Skin of body (tissue), 1 donor: ENCODE measurements at regions not wholly inside any gene's neighbourhood (a gene's known extent, or its start where the extent isn't known, plus 50 kb on each side); places are given as distances from the start of the nearest gene placed in this dataset.
A peak's percentile ranks its signal among the peaks of the same experiment; 100 is the strongest.

Source experiments
- DNase-seq: peaks from one replicate; lab custom pipeline; 2025; lab: John Stamatoyannopoulos, UW

DNA sequence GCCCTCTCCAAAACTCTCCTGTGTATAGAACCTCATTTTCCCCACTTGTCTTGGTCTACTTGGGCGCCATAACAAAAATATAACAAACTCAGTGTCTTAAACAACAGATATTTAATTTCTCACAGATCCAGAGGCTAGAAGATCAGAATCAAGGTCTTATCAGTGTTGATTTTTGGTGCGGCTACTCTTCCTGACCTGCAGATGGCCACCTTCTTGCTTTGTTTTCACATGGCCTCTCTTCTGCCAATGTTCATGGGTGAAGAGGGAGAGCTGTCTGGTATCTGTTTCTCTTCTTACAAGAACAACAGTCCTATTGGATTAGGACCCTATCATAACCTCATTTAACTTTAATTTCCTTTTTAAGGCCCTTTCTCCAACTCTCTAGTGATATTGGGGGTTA, 177.3 kb downstream of the PABPC4L start:
- DNase-seq = no peak

DNA sequence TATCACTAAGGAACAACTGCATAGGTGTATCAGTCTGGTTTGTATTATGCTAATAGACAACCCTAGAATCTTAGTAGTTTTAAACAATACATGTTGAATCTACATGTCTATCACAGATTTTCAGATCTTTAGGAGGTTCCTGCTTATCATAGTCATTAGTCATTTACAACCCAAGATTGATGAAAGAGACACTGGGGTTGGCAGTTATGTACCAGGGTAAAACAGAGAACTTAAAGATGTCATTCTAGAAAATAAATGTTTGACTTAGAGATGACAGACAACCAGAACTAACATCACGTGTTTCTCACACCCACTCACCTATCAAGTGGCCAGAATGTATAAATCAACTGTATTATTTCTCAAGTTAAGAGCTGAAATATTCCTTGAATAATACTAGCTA, 181.9 kb downstream of the PABPC4L start:
- no peak for DNase-seq

GRCh38 chr4:134018846-134019245, 182.7 kb downstream of the PABPC4L start:
- peak; percentile 4 for DNase-seq

DNA sequence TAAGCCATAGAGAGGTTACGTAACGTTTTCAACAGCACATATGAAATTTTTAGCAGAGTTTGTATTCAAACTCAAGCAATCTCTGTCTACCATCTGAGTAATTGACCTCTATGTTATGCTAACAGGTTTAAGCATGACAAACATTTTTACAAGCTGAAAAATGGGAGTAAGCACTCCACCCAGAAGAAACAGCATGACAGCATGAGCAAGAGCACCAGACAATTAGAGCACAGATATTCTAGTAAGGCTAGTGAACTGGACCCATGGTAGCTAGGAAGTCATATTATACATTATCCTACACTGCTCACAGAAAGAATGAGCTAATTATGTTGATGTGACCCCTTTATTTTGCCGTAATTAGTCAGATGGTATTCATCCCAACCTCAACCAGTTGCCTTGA, 200.5 kb downstream of the PABPC4L start:
- no peak for DNase-seq

DNA sequence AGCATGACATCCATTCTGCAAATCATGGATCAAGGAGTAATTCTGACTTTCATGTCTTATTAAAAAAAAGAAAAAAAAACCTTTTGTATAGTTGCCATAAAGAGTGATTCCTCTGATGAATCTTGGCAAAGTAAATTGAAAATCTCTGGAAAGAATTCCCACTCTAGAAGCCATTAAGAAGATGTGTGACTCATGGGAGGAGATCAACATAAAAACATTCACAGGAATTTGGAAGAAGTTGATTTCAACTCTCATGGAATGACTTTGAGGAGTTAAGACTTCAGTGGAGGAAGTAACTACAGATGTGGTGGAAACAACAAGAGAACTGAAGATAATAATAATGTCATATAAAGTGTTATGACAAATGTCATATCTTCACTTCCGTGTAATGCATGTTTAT, 204.2 kb downstream of the PABPC4L start:
- DNase-seq = no peak

DNA sequence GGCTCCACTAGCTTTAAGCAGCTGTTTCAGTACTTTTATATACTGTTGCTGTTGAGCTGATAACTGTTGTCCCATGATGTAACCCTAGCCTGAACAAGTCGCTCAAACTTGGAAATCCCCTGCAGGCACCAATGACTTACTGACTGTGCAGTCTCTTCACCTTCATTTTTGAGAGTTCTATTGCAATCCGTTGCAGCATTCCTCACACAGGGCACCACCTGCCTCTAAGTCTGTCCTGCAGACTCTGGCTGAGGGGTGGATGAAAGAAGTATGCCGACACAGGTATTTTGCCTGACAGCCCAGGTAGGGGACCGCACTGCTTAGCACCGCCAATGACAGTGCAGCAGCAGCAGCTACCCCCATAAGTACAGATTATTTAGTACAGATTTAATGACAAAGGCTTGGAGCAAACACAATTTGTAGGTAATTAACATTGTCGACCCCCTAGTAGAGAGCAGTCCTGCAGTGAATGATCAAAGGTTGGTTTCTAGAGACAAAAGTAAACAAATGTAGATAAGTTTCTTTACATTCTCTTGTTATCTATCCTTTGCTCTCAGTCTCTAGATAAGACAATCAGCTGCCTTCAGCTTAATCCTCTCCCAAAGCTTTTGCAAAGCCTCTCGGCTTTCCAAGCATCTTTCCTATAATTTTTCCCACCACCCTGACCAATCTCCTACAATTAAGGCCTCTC, 205.0 kb downstream of the PABPC4L start:
- no peak for DNase-seq

GRCh38 chr4:133995243-133995960, 206.2 kb downstream of the PABPC4L start:
- no peak for DNase-seq

DNA sequence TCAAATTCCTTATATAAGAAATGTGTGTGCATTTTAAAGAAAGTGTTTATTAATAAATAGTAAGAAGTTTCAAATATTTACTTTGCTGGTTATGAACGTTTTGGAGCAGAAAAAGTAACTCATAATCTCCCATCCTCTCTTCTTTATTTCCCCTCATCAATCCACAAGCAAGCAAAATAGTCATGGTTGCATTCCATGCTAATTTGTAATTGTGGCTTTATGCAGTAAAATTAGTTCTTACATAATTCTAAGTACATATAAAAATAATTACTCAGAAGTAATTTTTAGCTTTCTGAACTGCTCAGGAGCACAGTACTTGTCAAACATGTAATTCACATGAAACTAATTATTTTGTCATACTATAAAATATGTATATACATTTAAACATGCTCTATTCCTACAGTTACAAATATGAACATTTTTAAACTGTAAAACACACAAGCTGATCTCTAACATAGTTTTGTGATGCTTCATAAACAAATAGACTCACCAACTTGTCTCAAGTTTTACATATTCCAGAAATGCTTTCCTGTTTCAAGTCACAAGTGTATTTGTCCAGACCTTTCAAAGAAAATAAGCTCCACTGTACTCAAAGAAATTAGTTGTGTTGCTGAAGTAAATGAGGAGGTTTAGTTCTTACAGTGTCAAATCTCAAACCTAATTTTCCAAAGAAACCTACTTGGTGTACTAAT, 218.9 kb downstream of the PABPC4L start:
- peak; percentile 0 for DNase-seq

- DNase-seq = no peak
Observed at GRCh38 chr4:133981327-133981726, 220.3 kb downstream of the PABPC4L start.

- no peak for DNase-seq
Observed at GRCh38 chr4:133972586-133972985, 229.0 kb downstream of the PABPC4L start.

DNA sequence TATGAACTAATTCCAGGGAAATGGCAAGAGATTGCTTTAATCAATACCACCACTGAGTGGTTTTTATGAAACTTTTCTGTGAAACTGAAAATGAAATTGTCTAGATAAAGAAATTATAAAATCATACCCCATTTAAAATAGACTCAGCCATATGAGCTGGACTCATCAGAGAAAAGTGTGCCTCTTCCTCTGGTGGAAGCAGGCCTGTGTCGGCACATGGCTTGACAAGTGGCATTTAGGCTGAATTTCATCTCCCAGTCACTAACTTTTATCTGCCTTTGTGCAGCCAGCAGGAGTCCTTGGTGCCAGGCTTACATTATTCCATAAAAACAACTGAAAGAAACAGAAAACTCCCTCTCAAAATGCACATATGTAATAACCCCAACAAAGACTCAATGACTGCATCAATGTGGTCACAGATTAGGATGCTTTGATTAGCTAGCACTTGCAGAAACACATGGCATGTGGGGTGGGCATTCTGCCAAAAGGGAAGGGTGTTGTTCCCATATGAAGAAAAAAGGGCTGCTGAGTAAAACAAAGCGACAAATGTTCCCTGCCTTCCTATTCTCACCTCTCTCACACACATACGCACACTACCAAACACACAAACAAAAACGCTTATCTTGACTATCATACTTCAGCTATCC, 232.3 kb downstream of the PABPC4L start:
- peak; percentile 64 for DNase-seq

GRCh38 chr4:133968174-133968573, 233.4 kb downstream of the PABPC4L start:
- DNase-seq = peak; percentile 4

GRCh38 chr4:133960975-133961374, 240.6 kb downstream of the PABPC4L start:
- no peak for DNase-seq

DNA sequence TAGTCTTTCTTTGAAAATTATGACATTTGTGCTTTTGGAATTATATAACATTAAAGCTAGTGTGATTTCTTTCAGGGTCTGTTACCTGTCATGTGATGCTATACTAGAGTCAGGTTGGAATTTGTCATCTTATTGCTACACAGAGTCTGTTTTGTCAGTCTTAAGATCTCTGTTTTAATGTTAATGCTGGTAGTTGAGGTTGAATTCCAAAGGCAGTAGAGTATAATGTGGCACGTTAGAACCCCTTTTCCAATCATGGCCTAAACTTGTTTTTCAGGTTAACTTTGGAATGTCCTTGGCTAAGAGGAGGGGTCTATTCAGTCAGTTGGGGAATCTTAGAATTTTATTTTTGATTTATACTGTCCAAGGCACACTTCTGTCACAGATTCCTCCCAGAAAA, 258.5 kb downstream of the PABPC4L start:
- DNase-seq = no peak

DNA sequence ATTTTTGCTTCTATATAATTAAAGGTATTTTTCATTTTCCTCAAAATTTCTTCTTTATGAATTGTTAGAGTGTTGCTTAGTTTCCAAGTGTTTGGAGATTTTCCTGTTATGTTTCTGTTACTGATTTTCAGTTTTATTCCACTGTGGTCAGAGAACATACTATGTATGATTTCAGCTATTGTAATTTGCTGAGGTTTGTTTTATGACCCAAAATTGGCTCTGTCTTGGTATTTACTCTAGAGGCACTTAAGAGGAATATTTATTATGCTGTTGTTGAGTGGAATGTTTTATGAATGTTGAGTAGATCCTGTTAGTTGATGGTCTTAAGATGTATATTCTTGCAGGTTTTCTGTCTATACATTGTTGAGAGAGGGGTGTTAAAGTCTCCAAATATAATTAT, 263.5 kb downstream of the PABPC4L start:
- DNase-seq = peak; percentile 2

DNA sequence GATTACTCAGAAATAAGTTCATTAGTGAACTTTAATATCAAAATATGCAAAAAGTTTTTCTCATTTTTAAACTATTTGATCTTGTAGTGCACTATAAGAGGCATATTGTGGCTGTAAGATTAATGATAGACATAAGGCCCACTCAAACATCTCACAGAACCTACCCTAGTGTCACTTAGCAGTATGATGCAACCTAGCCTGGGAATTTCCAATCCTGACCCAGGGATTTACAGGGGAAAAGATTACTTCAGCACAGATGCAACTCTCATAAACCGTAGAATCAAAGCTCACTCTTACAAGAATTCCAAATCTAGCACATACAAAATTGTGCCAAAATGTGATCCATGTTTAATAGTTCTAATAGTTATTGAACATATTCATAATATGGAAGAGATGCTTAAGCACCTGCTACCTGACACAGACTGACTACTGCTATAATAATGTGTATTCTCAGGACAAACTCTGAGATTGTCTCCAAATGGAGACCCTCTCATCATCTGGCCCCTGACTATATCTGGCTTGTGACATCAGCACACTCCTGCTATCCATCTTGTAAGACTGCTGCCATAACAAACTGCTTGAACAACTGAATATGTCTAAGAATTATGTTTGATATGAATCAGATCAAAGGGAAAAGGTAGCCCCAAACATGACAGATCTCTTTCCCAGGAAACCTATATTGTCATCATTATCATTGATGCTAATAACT, 271.9 kb downstream of the PABPC4L start:
- DNase-seq = no peak

- no peak for DNase-seq
Observed at GRCh38 chr4:133921280-133922195, 280.1 kb downstream of the PABPC4L start.

DNA sequence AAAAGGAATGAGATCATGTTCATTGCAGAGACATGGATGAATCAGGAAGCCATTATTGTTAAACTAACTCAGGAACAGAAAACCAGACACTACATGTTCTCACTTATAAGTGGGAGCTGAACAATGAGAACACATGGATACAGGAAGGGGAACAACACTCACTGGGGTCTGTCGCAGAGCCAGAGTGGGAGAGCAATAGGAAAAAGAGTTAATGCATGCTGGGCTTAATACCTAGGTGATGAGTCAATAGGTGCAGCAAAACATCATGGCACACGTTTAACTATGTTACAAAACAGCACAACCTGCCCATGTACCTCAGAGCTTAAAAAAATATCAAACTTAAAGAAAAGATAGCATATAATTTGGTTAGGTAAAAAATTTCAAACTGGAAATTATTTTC, 281.4 kb downstream of the PABPC4L start:
- DNase-seq = no peak

GRCh38 chr4:133910165-133910564, 291.4 kb downstream of the PABPC4L start:
- DNase-seq = no peak

- DNase-seq = no peak
Observed at GRCh38 chr4:133903029-133903428, 298.6 kb downstream of the PABPC4L start.
